ENCODE measurements at regions not wholly inside any gene's neighbourhood (a gene's known extent, or its start where the extent isn't known, plus 50 kb on each side); places are given as distances from the start of the nearest gene placed in this dataset.

DNA sequence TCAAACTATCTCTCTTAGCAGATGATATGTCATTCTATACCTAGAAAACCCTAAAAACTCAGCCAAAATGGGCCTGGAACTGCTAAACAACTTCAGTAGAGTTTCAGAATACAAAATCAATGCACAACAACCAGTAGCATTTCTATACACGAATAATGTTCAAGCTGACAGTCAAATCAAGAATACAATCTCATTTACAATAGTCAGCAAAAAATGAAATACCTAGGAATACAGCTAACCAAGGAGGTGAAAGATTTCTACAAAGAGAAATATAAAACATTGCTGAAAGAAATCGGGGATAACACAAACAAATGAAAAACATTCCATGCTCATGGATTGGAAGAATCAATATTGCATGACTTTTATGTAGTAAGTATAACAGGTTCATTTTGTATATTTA is 804.8 kb downstream of the SLITRK1 start:
- intact Hi-C loops (cut with micrococcal nuclease) = no loop called here
- Histone ChIP-seq H2AK5ac (ENCODE audit: low read depth, low read length) (no peak overlapping the region), H2AFZ (replicated peaks; ENCODE audit: low read length, poor library complexity) (no peak overlapping the region), H2BK120ac (ENCODE audit: low read depth, low read length) (no peak overlapping the region), H2BK5ac (ENCODE audit: low read depth, low read length, poor library complexity, severe bottlenecking) (no peak overlapping the region), H3K9me3 (ENCODE audit: control insufficient read depth, insufficient read depth, low read length) (peaks cover 2% of the 10 kb centered on the region; the same call in 1 of the 2 replicates), H2AK9ac (replicated peaks; ENCODE audit: low read depth, low read length, poor library complexity) (no peak overlapping the region), H4K91ac (ENCODE audit: insufficient read depth, low read depth, low read length) (no peak overlapping the region), H3K36me3 (ENCODE audit: control insufficient read depth, insufficient read depth, low read length) (no peaks in the 10 kb centered on the region), H3K23ac (ENCODE audit: low read depth, low read length) (no peak overlapping the region), H3K4me3 (ENCODE audit: insufficient read depth, low read depth, low read length) (no peak overlapping the region), H2BK20ac (ENCODE audit: low read depth, low read length) (no peak overlapping the region), H3K9ac (ENCODE audit: low read depth, low read length) (no peak overlapping the region), H3K27ac (ENCODE audit: insufficient read depth, low read length) (no peak overlapping the region), H3K14ac (replicated peaks; ENCODE audit: low read depth, low read length) (no peak overlapping the region), H2BK15ac (ENCODE audit: low read depth, low read length) (no peak overlapping the region), H3K4me1 (ENCODE audit: control insufficient read depth, insufficient read depth, low read length) (no peaks in the 10 kb centered on the region; the same call in 1 of the 2 replicates), H3K56ac (ENCODE audit: extremely low read depth, insufficient read depth, low read length) (no peak overlapping the region), H3K18ac (ENCODE audit: low read depth, low read length) (no peak overlapping the region), H3K4ac (ENCODE audit: low read depth, low read length) (no peak overlapping the region), H4K20me1 (ENCODE audit: insufficient read depth, low read length) (no peaks in the 10 kb centered on the region), H3K27me3 (ENCODE audit: control insufficient read depth, insufficient read depth, low read length) (no peaks in the 10 kb centered on the region), H4K8ac (ENCODE audit: low read depth in 2 of 2, low read length in 2 of 2) (no peak overlapping the region), H3K9me1 (ENCODE audit: insufficient read depth, low read length) (no peaks in the 10 kb centered on the region), H4K5ac (ENCODE audit: low read depth, low read length) (no peak overlapping the region), H3K79me1 (ENCODE audit: low read depth in 1 of 2, low read length in 2 of 2) (no peaks in the 10 kb centered on the region), H3K4me2 (ENCODE audit: low read depth, low read length) (no peak overlapping the region)
- CTCF ChIA-PET = no interaction called here
- BruUV-seq (replicated peaks) = no TSS peak
- ATAC-seq (ENCODE audit: low read depth) = no peak
- in situ Hi-C loops (cut with MboI; ENCODE audit: low sequenced_read_pairs) = no loop called here
- dilution Hi-C loops (cut with HindIII; ENCODE audit: low sequenced_read_pairs, unreplicated experiment) = no loop called here
- no CpG with 5 or more reads among the region's 2 CpGs for WGBS, 2 experiments (ENCODE audit: extremely low coverage in 2 of 2, insufficient read length in 1 of 2)
- no peak for DNase-seq
- peak; percentile 82 for TF ChIP-seq MAFK (IDR thresholded peaks at IDR 0.05; ENCODE audit: low read depth, low read length)
- TF ChIP-seq RFX5 (IDR thresholded peaks at IDR 0.05; ENCODE audit: low read depth, low read length) = no peak
- POLR2A ChIA-PET (ENCODE audit: unreplicated experiment) = no interaction called here

All from IMR-90 (cell line).